ENCODE measurements at regions not wholly inside any gene's neighbourhood (a gene's known extent, or its start where the extent isn't known, plus 50 kb on each side); places are given as distances from the start of the nearest gene placed in this dataset.
A peak's percentile ranks its signal among the peaks of the same experiment; 100 is the strongest.

DNA sequence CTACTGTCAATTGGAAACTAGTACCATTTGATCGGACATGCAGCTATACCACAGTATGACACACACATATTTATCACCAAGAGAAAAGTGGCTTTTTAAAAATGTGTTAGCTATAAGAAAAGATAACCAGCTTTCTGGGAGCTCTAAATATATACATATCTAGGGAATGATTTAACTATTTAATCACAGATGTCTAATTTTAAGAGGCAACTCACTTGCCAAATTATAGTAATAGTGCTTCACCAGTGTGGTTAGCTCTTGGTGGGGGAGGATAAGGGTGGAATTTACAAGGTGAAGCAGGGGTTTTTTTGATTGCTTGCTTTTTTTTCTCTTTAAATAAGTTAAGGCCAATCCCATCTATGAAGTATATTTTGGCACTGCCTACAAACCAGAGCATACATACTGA lies 547.7 kb upstream of the DIPK2B start:
- no peak overlapping the region for H3K4me3 ChIP-seq (ENCODE audit: low read depth, low read length)
- DNase-seq (ENCODE audit: low read depth), result no peak

DNA sequence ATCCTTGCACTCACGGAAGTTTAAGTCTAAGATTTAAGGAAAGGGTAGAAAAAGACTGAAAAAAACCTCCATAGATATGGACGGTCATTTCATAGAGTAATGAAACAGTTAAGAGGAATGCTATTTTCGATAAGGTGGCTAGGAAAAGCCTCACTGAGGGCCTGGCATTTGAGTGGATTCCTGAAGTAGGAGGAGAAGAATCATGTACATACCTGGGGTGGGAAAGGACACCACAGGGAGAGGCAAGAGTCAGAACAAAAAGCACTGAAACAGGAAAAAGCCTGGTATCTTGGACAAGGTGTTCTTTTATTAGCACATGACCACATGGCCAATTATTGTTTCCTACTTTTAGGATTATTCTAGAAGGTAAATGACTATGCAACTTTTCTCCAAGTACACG lies 547.2 kb upstream of the DIPK2B start:
- no peak overlapping the region for H3K4me3 ChIP-seq (ENCODE audit: low read depth, low read length)
- no peak for DNase-seq (ENCODE audit: low read depth)

DNA sequence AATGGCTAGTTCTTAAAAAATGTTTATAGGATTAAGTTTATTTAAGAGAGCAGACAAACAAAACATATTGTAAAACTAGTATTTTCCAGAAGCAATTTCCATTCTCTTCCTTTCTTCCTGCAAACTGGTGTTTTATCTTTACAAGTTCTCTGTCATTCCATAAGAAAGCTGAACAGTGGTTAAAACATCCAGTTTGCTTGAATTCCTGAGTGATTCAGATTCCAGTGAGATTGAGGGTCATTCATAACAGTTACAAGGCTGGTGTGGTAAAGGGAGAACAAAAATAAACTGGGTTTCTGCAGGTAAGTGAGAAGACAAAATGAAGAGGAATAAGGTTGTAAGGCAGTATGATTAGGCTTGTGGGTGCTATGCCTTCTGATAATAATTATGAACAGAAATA lies 544.8 kb upstream of the DIPK2B start:
- no peak for DNase-seq (ENCODE audit: low read depth)
- no peak overlapping the region for H3K4me3 ChIP-seq (ENCODE audit: low read depth, low read length)

DNA sequence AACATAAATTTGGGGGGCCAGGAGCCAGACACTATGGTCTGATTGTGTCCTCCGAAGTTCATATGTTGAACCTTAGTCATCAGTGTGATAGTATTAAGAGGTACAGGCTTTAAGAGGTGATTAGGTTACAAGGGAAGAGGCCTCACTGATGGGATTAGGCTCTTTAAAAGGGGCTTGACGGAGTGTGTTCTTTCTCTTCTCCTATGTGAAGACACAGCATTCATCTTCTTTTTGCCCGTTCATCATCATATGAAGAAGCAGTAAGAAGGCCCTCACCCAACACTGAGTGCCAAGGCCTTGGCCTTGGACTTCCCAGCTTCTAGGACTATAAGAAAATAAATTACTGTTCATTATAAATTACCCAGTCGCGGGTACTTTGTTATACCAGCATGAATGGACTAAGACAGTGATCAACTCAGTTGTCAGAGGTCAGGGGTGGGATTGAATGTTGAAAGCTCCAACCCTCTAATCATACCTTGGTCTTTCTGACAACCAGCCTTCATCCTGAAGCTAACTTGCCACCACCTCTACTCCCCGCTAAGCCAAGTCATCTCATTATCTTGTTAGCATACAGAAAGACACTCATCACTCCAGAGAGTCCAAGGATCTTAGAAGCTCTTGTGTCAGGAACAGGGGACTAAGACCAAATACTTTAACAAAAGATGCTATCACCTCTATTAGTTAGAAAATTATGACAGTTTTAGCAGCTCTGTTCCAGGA lies 543.4 kb upstream of the DIPK2B start:
- no peak for DNase-seq (ENCODE audit: low read depth)
- no peak overlapping the region for H3K4me3 ChIP-seq (ENCODE audit: low read depth, low read length)

DNA sequence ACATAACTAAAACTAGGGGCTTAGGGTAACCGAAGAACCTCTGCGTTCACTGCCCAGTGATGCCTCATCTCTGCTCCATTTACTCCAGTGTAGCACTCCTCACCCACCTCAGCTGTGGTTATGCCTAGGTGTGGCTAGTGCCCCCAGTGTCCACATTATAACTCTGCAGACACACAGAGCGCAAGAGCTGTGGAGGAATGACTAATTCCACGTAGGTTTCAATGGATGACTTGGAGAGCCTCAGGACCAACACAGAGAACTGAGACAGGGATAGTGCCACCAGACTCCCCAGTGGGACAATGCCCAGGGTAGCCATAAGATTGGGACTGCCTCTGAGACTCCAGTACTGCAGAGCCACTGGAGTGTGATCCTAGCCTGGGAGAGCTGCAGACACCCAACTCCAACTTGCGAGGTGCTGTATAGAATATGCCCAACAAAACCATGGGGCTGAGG lies 542.4 kb upstream of the DIPK2B start:
- H3K4me3 ChIP-seq (ENCODE audit: low read depth, low read length), result no peak overlapping the region
- DNase-seq (ENCODE audit: low read depth), result no peak

DNA sequence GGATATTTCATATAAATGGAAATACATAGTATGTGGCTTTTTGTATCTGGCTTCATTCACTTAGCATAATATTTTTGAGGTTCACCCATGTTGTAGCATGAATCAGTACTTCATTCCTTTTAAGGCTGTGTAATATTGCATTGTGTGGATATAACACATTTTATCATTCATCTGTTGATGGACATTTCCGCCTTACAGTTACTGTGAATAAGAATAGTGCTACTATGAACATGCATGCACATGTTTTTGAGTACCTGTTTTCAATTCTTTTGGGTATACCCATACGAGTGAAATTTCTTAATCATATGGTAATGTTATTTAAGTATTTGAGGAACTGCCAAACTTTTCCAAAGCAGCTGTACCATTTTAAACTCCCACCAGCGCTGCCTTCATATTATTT lies 539.6 kb upstream of the DIPK2B start:
- H3K4me3 ChIP-seq (ENCODE audit: low read depth, low read length), result no peak overlapping the region
- no peak for DNase-seq (ENCODE audit: low read depth)

DNA sequence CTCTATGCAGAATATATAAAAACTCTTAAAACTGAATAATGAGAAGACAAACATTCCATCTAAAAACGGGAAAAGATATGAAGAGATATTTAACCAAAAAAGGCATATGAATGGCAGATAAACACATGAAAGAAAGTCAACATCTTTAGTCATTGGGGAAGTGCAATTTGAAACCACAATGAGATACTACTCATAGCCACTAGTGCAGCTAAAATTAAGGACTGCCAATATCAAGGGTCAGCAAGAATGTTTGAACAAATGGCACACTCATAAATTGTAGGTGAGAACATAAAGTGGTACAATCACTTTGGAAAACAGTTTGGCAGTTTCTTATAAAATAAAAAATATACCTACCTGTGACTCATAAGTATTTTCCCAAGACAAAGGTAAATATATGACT lies 534.9 kb upstream of the DIPK2B start:
- DNase-seq (ENCODE audit: low read depth), result no peak
- H3K4me3 ChIP-seq (ENCODE audit: low read depth, low read length), result no peak overlapping the region

DNA sequence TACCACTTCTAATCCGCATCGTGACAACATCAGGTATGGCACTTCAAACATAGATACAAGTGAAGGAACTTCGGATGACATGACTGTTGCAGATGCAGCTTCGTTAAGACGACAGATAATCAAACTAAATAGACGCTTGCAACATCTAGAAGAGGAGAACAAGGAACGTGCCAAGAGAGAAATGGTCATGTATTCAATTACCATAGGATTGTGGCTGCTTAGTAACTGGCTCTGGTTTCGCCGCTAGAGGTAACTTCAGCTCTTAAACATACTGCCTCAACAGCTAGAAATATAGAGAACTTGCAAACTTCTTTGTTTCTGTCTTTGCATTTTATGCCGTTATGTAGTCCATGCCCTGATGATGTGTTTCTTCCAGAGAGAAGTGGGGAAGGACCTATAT lies 530.8 kb upstream of the DIPK2B start:
- no peak overlapping the region for H3K4me3 ChIP-seq (ENCODE audit: low read depth, low read length)
- DNase-seq (ENCODE audit: low read depth), result no peak

DNA sequence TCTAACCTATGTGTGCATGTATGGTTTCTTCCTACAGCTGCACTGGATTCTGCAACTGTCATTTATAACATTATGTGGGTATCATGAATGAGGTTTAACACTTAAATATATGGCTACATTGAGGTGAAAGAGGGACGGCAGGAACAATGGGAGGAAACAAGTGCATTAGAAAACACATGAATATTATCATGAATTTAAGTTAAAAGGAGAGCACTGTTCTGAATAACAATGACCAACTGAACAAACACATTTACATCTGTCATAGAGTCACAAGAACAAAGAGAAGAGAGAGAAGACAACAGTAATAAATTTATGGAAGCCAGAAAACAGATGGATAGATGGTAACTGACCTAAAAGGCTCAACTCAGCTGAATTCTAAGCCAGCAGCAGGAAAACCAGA lies 527.1 kb upstream of the DIPK2B start:
- H3K4me3 ChIP-seq (ENCODE audit: low read depth, low read length), result no peak overlapping the region
- no peak for DNase-seq (ENCODE audit: low read depth)

DNA sequence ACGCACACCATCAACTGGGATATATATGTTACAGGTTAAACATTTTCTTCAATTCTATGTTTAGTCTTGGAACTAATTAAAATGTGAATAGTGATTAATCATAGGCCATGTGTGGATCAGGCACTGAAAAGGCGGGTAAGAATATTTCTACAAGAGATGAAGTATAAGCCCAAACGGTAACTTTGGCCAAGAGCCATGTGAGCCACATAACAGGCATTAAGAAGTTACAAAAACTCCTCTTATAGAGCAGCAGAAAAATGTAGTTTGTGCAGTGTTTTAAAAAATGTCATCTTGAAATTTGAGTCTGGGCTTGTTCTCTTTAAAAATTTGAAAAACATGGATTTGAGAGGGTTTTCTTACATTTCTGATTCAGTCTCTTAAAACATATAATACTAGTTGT lies 521.8 kb upstream of the DIPK2B start:
- DNase-seq (ENCODE audit: low read depth), result no peak
- H3K4me3 ChIP-seq (ENCODE audit: low read depth, low read length), result no peak overlapping the region

DNA sequence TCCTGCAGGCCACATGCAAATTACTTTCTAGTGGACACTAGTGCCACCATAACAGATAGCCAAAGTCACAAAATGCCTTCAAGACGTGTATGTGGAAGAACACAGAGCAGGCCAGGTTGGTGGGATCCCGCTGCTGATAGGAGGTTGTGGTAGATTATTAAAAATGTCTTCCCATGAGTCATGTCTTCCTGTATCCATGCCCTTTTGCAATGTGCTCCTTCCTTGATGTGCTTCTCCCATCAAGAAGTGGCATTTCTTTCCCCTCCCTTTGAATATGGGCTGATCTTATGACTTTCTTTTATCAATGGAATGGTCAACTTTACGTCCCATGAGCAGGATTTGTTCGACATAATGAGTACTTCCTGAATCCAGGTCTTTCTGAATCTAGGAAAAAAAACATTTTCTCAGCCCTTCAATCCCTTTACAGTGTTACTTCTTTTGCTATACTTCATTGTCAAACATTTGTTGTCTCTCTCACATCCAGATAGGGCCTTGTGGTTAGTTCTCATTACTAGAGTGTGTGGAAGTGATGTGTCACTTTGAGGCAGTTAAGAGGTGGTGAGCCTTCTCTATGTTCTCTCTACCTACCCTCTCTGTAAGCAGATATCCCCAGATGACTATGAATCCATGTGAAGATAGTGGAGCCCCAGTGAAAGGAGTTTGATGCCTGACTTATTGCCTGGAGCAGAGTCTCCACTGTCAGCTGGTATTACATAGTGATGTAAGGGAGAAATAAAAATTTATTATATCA lies 519.2 kb upstream of the DIPK2B start:
- no peak for DNase-seq (ENCODE audit: low read depth)
- H3K4me3 ChIP-seq (ENCODE audit: low read depth, low read length), result no peak overlapping the region

DNA sequence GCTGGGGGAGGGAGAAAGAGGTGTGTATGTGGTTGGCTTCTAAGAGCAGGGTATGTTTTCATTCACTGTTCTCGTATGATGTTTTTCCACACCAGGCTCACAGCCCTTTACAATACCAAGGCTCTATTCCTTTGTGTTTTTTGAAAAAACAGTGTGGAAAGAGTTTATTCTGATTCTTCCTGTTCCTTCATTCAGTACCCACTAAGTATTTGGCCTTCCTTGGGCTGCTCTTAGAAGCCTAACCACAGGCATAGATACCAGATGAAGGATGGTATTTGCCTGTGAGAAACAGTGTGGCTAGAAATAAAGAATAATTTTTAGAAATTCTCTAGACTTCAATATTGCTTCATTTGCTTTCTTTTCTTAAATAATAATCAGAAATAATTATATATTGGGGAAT lies 518.0 kb upstream of the DIPK2B start:
- no peak overlapping the region for H3K4me3 ChIP-seq (ENCODE audit: low read depth, low read length)
- no peak for DNase-seq (ENCODE audit: low read depth)

DNA sequence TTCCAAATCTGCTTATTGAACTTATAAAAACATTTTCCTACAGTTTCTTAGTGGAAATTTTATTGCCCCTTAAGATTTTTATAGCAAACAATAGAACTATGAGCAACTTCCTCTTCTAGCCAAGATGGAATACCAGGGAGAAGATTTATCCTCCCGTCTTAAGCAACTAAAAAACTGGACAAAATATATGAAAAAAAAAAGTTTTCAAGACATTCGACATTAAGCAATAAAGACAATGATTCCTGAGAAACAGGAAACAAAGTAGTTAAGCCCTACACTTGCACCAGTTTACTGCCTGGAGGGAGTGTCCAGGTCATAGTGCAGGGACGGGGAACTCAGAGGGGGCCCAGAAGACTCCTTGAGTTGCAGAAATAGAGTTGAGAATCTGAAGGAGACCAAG lies 516.1 kb upstream of the DIPK2B start:
- no peak for DNase-seq (ENCODE audit: low read depth)
- H3K4me3 ChIP-seq (ENCODE audit: low read depth, low read length), result no peak overlapping the region

DNA sequence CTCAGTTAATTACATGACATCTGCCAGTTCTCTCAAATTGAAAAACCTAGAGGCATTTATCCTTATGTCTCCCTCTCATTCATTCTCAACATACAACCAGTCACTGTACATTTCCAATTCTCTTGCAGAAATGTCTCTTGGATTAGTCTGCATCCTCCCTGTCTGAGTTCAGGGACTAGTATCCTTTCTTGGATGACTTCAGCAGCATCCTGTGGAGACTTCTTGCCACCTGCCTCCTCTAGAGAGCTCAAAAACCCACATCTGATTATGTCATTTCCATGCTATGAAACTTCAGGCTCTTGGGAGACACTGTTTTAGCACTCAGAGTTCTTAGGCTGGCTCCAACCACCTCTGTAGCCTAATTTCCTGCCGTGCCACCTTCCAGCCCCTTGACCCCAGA lies 515.1 kb upstream of the DIPK2B start:
- DNase-seq (ENCODE audit: low read depth), result no peak
- H3K4me3 ChIP-seq (ENCODE audit: low read depth, low read length), result no peak overlapping the region

DNA sequence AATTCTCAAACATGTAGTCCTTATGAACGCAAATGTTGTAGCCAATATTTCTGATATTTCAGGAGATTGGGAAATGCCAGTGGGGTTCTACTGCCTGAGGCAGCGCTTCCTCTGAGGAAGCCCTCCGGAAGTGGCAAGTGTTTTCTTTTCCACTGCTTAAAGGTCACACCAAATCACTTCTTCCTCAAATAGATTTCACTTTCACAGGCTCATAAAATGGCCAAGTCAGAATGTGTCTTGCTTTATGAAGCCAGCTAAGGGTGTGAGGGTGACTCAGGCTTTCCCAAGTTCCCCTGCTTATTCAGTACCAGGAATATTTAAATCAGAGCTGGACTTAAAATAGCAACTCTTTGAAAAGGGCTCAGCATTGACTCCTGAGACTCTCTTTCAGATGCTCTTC lies 514.2 kb upstream of the DIPK2B start:
- no peak overlapping the region for H3K4me3 ChIP-seq (ENCODE audit: low read depth, low read length)
- peak; percentile 36 for DNase-seq (ENCODE audit: low read depth)

DNA sequence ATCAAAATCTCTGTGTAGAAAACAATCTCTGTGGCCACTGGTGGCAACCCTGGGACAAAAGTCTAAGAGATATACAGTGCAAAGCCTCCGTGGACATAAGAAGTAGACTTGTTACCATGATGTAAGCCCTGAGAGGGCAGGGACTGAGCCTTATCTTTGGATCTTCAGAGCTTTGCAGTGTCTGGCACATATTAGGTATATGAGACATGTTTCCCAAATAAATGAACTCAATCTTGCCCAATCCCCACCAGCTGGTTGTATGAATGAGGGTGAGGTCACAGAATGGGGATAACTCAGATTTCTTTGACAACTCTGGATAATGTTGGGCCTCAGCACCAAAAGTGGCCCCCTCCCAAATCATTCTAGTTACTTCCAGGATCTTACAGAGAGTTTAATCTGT lies 511.4 kb upstream of the DIPK2B start:
- no peak overlapping the region for H3K4me3 ChIP-seq (ENCODE audit: low read depth, low read length)
- no peak for DNase-seq (ENCODE audit: low read depth)

DNA sequence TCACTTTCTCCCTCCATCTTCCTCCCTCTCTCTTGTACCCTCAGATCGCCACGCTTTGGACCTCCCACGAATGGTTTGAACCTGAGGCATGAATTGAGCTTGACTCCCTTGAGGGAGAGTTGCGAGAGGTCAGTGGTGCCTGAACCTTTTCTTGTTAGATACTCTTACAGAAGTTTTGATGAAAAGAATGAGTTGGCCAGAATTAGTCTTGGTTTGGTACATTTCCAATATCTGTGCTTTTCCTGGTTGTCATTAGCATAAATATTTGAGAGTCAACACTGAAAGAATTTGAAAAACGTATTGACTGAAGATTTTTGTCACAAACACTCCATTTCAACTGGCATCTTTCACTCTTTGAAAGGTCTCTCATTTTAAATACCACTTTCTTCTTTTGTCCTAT lies 510.6 kb upstream of the DIPK2B start:
- DNase-seq (ENCODE audit: low read depth), result no peak
- no peak overlapping the region for H3K4me3 ChIP-seq (ENCODE audit: low read depth, low read length)

DNA sequence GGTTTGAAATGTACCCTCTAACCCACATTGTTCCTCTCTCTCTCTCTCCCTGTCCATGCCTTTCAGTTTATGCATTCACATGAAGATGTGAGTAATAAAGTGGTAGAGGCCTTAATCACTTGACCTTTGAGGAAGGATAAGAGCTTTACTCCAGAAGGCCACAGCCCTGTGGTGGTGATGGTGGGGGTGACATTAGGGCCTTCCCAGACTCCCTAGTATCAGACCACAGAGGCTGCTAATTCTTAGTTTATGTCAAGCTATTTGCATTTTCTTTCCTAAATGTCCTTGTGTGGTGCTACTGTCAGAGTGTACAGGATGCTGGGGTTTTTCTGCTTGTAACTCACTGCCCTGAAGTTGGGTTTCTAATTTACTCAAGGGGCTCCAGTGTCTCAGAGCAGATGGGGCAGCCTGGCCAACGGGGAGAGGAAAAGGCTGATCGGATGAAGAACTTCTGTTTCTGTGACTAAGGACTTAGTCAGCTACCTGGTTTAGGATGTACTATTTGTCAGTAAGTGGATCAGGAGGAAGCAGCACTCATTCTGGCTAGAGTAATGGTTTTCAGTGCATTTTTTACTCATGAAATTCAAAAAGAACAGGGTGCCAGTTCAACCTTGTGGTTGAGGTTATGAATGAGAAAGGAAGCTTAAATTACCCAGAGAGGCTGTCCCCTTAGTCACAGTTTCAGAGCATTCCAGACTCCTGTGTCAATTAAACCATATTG lies 509.6 kb upstream of the DIPK2B start:
- no peak overlapping the region for H3K4me3 ChIP-seq (ENCODE audit: low read depth, low read length)
- peak; percentile 85 for DNase-seq (ENCODE audit: low read depth)

DNA sequence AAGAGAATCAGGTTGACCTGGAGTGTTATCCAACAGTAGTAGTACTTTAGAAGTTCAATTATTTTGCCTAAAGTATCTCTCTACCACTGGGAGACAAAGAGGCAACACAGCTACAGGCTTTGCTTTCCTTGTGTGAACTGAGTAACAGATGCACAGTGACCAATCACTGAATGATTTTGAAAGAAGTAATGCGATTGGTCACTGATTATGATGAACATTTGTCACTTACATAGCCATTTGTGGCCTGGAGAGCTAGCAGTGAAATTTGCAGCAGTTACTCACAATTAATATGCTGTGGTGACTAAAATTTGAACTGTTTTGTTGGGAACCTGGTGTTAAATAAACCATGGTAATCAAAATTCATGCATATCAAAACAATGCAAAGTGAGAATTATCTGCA lies 508.7 kb upstream of the DIPK2B start:
- DNase-seq (ENCODE audit: low read depth), result no peak
- no peak overlapping the region for H3K4me3 ChIP-seq (ENCODE audit: low read depth, low read length)

DNA sequence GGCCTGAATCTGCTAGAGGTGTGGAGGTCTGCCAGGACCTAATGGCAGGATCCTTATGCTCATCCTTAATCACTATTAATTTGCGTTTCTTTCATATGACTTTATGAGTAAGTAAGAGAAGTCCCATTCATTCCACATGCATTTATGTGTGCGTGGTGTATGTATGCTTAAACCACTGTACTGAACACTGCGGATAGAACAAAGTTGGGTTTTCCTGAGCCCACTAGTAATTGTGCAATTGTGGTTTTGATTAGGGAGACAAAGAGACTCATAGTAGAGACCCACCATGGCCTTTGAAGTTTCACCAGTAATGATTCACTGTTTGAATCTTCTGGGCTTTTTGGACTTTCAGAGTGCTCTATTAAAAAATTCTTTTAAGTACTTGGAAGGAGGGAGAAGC lies 498.5 kb upstream of the DIPK2B start:
- H3K4me3 ChIP-seq (ENCODE audit: low read depth, low read length), result no peak overlapping the region
- peak; percentile 58 for DNase-seq (ENCODE audit: low read depth)

DNA sequence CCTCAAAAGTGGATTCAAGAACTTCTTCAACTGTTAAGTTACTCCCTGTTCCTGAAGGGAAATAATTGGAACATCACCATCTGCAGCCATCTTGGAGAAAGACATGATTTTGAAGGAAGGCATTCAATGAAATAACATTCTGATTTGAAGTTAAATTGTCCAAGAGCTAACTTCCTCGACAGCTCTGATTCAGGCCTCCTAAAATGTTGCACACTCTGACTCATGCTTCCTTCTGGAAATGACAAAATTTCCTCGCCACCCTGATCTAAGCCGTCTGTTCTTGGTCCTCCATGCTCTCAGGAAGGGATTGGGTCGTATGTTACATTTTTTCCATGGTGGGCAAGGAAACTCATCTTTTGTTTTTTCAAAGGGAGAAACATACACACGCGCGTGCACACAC lies 496.9 kb upstream of the DIPK2B start:
- DNase-seq (ENCODE audit: low read depth), result peak; percentile 59
- H3K4me3 ChIP-seq (ENCODE audit: low read depth, low read length), result no peak overlapping the region
